Endodermal cell (in vitro differentiated cells): ENCODE measurements at regions not wholly inside any gene's neighbourhood (a gene's known extent, or its start where the extent isn't known, plus 50 kb on each side); places are given as distances from the start of the nearest gene placed in this dataset.

ENCODE experiments used
- DNase-seq: peaks from one replicate; pipeline ENCODE4 v3.0.0-alpha.2; 2017
- H3K27ac ChIP-seq: 2 replicates; pipeline ENCODE4 v1.5.1; 2013; ENCODE audit warnings: mild to moderate bottlenecking, low read depth, low read length, moderate library complexity
- H3K27me3 ChIP-seq: 2 replicates; pipeline ENCODE4 v1.6.1; 2013; ENCODE audit warnings: mild to moderate bottlenecking, low read length, moderate library complexity; ENCODE audit not compliant: insufficient read depth, control insufficient read depth, poor library complexity, severe bottlenecking
- H3K36me3 ChIP-seq: 2 replicates; pipeline ENCODE4 v1.7.0; 2013; ENCODE audit warnings: mild to moderate bottlenecking, low read length, moderate library complexity; ENCODE audit not compliant: control insufficient read depth, insufficient read depth
- H3K4me1 ChIP-seq: one replicate; pipeline ENCODE4 v1.7.0; 2013; ENCODE audit warnings: low read length; ENCODE audit not compliant: control insufficient read depth, insufficient read depth
- H3K4me3 ChIP-seq: 2 replicates; pipeline ENCODE4 v1.5.1; 2013; ENCODE audit warnings: mild to moderate bottlenecking, low read length, moderate library complexity
- H3K9ac ChIP-seq: 2 replicates; pipeline ENCODE4 v1.6.1; 2013; ENCODE audit warnings: mild to moderate bottlenecking, low read length, moderate library complexity; ENCODE audit not compliant: poor library complexity, severe bottlenecking; ENCODE audit errors: extremely low read depth
- H3K9me3 ChIP-seq: 2 replicates; pipeline ENCODE4 v1.6.1; 2013; ENCODE audit warnings: mild to moderate bottlenecking, low read length, moderate library complexity; ENCODE audit not compliant: control insufficient read depth
- H3K27ac Mint-ChIP-seq: 2 replicates; pipeline ENCODE4 v1.8.0; 2020; ENCODE audit warnings: mixed read lengths
- H3K27me3 Mint-ChIP-seq: 2 replicates; pipeline ENCODE4 v1.8.0; 2021; ENCODE audit warnings: mild to moderate bottlenecking, mixed read lengths; ENCODE audit not compliant: insufficient read depth
- H3K36me3 Mint-ChIP-seq: 2 replicates; pipeline ENCODE4 v1.8.0; 2020; ENCODE audit warnings: low read depth, mixed read lengths
- H3K4me1 Mint-ChIP-seq: 2 replicates; pipeline ENCODE4 v1.8.0; 2020; ENCODE audit warnings: mixed read lengths
- H3K4me3 Mint-ChIP-seq: 2 replicates; pipeline ENCODE4 v1.8.0; 2020; ENCODE audit warnings: mild to moderate bottlenecking, moderate library complexity, mixed read lengths
- H3K9me3 Mint-ChIP-seq: 2 replicates; pipeline ENCODE4 v1.8.0; 2020; ENCODE audit warnings: mild to moderate bottlenecking, mixed read lengths
- CTCF ChIP-seq: fragments of 200-600 bp; sonication (generic); conservative IDR thresholded peaks from 2 replicates; pipeline ENCODE4 v1.5.0; 2021; ENCODE audit warnings: antibody characterized with exemption, mild to moderate bottlenecking
- WGBS, 2 experiments: methylation state at CpG; one replicate each; pipeline versions ENCODE4 v1.1.5 to v1.1.7; 2013; ENCODE audit warnings: missing lambda C conversion rate in 2 of 2, mixed read lengths in 1 of 2; ENCODE audit not compliant: insufficient coverage in 1 of 2, insufficient read length in 1 of 2; 5-methylcytosine and 5-hydroxymethylcytosine counted together

GRCh38 chr14:83282706-83283105 is 1749.1 kb upstream of the SEL1L start:
- TF ChIP-seq CTCF = no peak
- no peaks in the 10 kb centered on the region for H3K4me1 ChIP-seq
- no peaks in the 10 kb centered on the region for H3K36me3 ChIP-seq
- no peaks in the 10 kb centered on the region for H3K36me3 Mint-ChIP-seq
- H3K4me1 Mint-ChIP-seq = peaks cover 5% of the 10 kb centered on the region
- H3K27me3 ChIP-seq = no peaks in the 10 kb centered on the region
- H3K9me3 ChIP-seq = no peaks in the 10 kb centered on the region
- H3K27ac Mint-ChIP-seq = no peak overlapping the region
- no peaks in the 10 kb centered on the region for H3K9me3 Mint-ChIP-seq
- H3K4me3 Mint-ChIP-seq = no peak overlapping the region
- no peak overlapping the region for H3K9ac ChIP-seq
- H3K27me3 Mint-ChIP-seq = no peaks in the 10 kb centered on the region
- no peak overlapping the region for H3K4me3 ChIP-seq
- no peak overlapping the region for H3K27ac ChIP-seq
- no peak for DNase-seq

- WGBS, 2 experiments = 71 to 100% methylated on average over 1 to 2 of the region's 2 CpGs
- no peaks in the 10 kb centered on the region for H3K36me3 ChIP-seq
- Mint-ChIP-seq H3K4me3 (no peak overlapping the region), H3K36me3 (no peaks in the 10 kb centered on the region), H3K4me1 (peaks cover 8% of the 10 kb centered on the region), H3K27me3 (no peaks in the 10 kb centered on the region), H3K27ac (no peak overlapping the region), H3K9me3 (no peaks in the 10 kb centered on the region)
- no peak for DNase-seq
- no peak overlapping the region for H3K9ac ChIP-seq
- TF ChIP-seq CTCF = no peak
- H3K27me3 ChIP-seq = no peaks in the 10 kb centered on the region
- no peaks in the 10 kb centered on the region for H3K9me3 ChIP-seq
- no peak overlapping the region for H3K4me3 ChIP-seq
- no peaks in the 10 kb centered on the region for H3K4me1 ChIP-seq
- no peak overlapping the region for H3K27ac ChIP-seq
These were observed 1753.6 kb upstream of the SEL1L start for GRCh38 chr14:83287300-83287699.

GRCh38 chr14:83289390-83289789 is 1755.7 kb upstream of the SEL1L start:
- no peak for TF ChIP-seq CTCF
- no peaks in the 10 kb centered on the region for H3K36me3 ChIP-seq
- Mint-ChIP-seq H3K27ac (no peak overlapping the region), H3K9me3 (no peaks in the 10 kb centered on the region), H3K27me3 (no peaks in the 10 kb centered on the region), H3K4me1 (peaks cover 7% of the 10 kb centered on the region), H3K4me3 (no peak overlapping the region), H3K36me3 (no peaks in the 10 kb centered on the region)
- WGBS, 2 experiments = 93% methylated on average over 3 of the region's 4 CpGs; no CpG with 5 or more reads in 1 of the 2 experiments
- no peaks in the 10 kb centered on the region for H3K27me3 ChIP-seq
- H3K4me3 ChIP-seq = no peak overlapping the region
- no peak overlapping the region for H3K27ac ChIP-seq
- DNase-seq = no peak
- H3K9me3 ChIP-seq = no peaks in the 10 kb centered on the region
- H3K4me1 ChIP-seq = no peaks in the 10 kb centered on the region
- no peak overlapping the region for H3K9ac ChIP-seq
